ENCODE measurements at regions not wholly inside any gene's neighbourhood (a gene's known extent, or its start where the extent isn't known, plus 50 kb on each side); places are given as distances from the start of the nearest gene placed in this dataset.
"Not testable (repeated sequence)": the region's sequence is repeated elsewhere in the genome, so short reads cannot be mapped to it uniquely, and the experiment has no call there.

GRCh38 chr2:87189214-87189613, 167.6 kb upstream of the PLGLB1 start:
- not testable (repeated sequence) for H3K36me3 Mint-ChIP-seq; H3K9me3 Mint-ChIP-seq; DNase-seq (ENCODE audit: low spot score in 2 of 2); ATAC-seq; H3K27ac Mint-ChIP-seq

GRCh38 chr2:87193336-87193735, 171.7 kb upstream of the PLGLB1 start:
- H3K27ac Mint-ChIP-seq; DNase-seq (ENCODE audit: low spot score in 2 of 2); H3K36me3 Mint-ChIP-seq; H3K9me3 Mint-ChIP-seq: not testable (repeated sequence)
- ATAC-seq = peak; percentile 68 to 75

- not testable (repeated sequence) for ATAC-seq; H3K27ac Mint-ChIP-seq; DNase-seq (ENCODE audit: low spot score in 2 of 2)
These were observed 172.8 kb upstream of the PLGLB1 start for GRCh38 chr2:87194254-87194999.

DNA sequence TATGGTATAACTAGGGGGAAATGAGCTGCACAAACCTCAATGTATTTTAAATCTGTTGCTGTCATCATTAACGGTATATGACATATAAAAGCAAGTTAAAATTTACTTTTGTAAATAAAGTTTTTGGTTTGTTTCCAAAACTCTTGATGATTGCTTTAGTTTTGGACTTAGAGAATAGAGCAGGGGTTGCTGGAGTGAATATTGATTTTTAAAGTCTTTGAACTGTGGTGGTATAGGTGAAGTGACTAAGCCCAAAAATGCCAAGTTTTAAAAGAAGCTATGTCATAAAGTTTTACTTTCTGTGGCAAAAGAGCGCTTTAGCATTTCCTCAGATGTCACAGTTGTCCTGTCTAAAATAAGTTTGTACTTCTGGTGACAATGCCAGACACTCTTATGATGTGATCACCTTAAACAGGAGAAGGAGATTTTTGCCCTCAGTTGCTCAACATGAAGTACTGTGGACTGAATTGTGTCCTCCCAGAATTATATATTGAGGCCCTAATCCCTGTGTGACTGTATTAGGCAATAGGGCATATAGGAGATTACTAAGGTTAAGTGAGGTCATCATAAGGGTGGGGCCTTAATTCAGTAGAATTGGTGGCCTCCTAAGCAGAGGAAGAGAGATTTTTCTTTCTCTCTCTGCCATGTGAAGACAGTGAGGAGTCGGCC, 175.2 kb upstream of the PLGLB1 start:
- H3K9me3 Mint-ChIP-seq; H3K27ac Mint-ChIP-seq; DNase-seq (ENCODE audit: low spot score in 2 of 2); ATAC-seq; H3K36me3 Mint-ChIP-seq: not testable (repeated sequence)

More at GRCh38 chr2:87194254-87194999, 172.8 kb upstream of the PLGLB1 start:
- H3K36me3 Mint-ChIP-seq, H3K9me3 Mint-ChIP-seq: not testable (repeated sequence)

DNA sequence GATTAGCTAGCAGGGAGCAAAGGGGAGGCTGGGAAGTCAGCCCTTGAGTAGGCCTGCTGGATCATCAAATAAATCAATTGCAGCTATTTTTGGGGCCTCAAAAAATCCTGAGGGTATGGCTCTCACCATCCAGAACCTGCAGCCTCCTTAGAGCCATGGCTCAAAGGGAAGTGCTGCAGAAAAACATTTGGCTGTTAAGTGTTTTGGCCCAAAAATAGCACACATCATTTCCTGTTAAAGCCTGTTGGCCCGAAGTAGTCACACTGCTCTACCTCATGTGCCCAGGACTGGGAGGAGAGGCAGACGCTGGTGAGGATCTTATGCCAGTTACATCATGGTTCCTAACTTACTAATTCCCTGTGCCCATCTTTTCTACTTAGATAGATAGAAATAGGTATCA, 176.8 kb upstream of the PLGLB1 start:
- not testable (repeated sequence) for H3K27ac Mint-ChIP-seq; DNase-seq (ENCODE audit: low spot score in 2 of 2); ATAC-seq; H3K36me3 Mint-ChIP-seq; H3K9me3 Mint-ChIP-seq

DNA sequence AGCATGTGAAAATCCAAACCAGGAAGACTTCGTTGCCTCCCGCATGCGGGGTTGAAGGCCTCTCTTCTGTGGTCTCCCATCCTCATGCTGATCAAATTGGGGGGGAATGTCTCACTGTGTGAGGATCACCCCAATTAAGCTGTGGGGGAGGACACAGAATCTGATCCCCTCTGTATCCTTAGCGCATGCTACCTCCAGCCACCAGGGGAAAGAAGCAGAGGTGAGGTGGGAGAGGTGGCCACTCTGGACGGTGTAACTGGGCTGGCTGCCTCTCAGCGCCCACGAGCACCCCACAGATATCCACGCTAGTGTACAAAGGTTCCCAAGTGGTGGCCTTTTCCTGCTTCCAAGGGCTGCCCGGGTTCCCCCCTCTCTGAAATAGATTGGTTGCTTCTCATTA, 177.6 kb upstream of the PLGLB1 start:
- H3K36me3 Mint-ChIP-seq, H3K27ac Mint-ChIP-seq: not testable (repeated sequence)

DNA sequence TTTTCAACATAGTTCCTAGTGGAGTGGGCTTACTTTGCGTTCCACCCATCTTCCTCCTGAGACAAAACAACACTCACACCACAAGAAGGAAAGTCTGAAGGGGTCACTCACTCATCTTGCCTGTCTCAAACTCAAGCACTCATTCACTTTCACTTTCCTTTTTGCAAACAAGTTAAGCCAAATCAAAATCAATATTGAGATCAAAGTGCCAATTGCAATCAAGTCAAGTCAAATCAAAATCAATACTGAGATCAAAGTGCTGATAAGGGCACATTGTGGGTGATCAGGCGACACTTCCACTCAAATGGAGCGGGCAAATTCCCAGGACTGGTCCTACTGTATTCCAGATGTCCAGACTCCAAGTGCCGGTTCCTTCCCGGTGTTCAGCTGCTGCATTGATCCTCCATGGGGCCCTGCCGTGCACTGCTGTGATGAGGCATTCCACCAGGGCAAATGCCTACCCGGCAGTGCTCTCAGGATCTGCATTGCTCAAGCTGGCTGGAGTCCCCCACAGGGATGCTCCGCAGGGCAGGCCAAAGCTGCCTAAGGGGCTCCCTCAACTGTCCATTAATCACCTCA, 183.0 kb upstream of the PLGLB1 start:
- not testable (repeated sequence) for ATAC-seq; H3K36me3 Mint-ChIP-seq; H3K9me3 Mint-ChIP-seq; H3K27ac Mint-ChIP-seq; DNase-seq (ENCODE audit: low spot score in 2 of 2)

More for the DNA sequence above, 177.6 kb upstream of the PLGLB1 start:
- not testable (repeated sequence) for DNase-seq (ENCODE audit: low spot score in 2 of 2); H3K9me3 Mint-ChIP-seq; ATAC-seq

DNA sequence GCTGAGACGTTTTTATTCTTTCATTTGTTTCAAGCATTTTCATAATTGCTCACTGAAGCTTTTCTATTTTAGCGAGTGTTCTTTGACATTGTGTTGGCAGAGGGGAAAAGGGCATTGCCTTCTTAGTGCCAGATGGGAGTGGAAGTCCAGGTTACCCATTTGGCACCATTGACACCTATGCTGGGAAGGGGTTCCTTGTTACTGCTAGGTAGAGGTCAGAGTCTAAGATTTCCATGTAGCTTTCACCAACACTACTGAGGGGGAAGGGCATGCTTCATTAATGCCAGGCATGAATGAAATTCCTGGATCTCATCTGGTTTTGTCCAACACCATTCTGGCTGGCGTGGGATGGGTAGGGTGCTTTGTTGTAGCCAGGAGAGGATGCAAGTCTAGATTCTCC, 191.3 kb upstream of the PLGLB1 start:
- not testable (repeated sequence) for DNase-seq (ENCODE audit: low spot score in 2 of 2); ATAC-seq; H3K27ac Mint-ChIP-seq; H3K9me3 Mint-ChIP-seq; H3K36me3 Mint-ChIP-seq

GRCh38 chr2:87217005-87217404, 195.4 kb upstream of the PLGLB1 start:
- H3K27ac Mint-ChIP-seq; H3K36me3 Mint-ChIP-seq; H3K9me3 Mint-ChIP-seq; DNase-seq (ENCODE audit: low spot score in 2 of 2); ATAC-seq: not testable (repeated sequence)

- not testable (repeated sequence) for H3K36me3 Mint-ChIP-seq; DNase-seq (ENCODE audit: low spot score in 2 of 2); H3K9me3 Mint-ChIP-seq; H3K27ac Mint-ChIP-seq
- ATAC-seq = peak; percentile 87 to 88
These were observed 196.2 kb upstream of the PLGLB1 start for GRCh38 chr2:87217741-87218410.

DNA sequence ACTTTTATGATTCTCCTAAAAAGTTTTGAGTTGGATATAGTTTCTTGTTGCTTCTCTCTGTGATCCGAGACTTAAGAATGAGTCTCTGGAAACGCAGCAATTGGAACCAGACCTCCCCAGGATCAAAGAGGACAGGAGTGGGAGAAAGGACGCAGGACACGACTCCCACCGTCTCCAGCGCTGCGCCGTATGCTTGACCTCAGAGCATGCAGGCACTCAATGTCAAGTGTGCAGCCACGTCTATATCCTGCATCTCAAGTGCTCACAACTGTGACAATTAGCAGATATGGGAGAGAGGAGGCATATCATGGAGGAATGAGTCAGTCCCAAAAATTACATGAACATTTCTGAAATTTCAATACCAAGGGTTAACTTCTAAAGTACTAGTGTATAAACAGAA, 199.0 kb upstream of the PLGLB1 start:
- H3K27ac Mint-ChIP-seq; ATAC-seq; H3K9me3 Mint-ChIP-seq; H3K36me3 Mint-ChIP-seq; DNase-seq (ENCODE audit: low spot score in 2 of 2): not testable (repeated sequence)

GRCh38 chr2:87222131-87222530, 200.5 kb upstream of the PLGLB1 start:
- H3K27ac Mint-ChIP-seq; ATAC-seq; H3K9me3 Mint-ChIP-seq; DNase-seq (ENCODE audit: low spot score in 2 of 2); H3K36me3 Mint-ChIP-seq: not testable (repeated sequence)

DNA sequence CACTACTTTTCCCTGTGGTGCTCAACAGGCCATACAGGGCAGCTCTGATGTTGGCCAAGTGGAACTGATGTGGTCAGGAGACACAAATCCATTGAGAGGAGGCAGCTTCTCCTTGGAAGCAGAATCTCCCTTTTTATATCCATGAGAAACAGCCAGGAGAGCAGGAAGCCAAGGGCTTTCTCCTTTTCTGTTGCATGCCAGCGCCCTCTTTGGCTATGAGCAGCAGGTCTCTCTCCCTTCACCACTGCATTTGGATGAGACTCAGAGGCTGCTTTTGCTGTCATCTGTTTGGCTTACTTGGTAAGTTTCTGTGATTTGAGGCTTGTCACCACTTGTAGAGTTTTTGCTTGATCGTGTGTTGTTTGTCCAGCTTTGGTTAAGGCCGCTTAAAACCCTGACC, 202.2 kb upstream of the PLGLB1 start:
- H3K27ac Mint-ChIP-seq; H3K36me3 Mint-ChIP-seq; ATAC-seq; DNase-seq (ENCODE audit: low spot score in 2 of 2); H3K9me3 Mint-ChIP-seq: not testable (repeated sequence)

DNA sequence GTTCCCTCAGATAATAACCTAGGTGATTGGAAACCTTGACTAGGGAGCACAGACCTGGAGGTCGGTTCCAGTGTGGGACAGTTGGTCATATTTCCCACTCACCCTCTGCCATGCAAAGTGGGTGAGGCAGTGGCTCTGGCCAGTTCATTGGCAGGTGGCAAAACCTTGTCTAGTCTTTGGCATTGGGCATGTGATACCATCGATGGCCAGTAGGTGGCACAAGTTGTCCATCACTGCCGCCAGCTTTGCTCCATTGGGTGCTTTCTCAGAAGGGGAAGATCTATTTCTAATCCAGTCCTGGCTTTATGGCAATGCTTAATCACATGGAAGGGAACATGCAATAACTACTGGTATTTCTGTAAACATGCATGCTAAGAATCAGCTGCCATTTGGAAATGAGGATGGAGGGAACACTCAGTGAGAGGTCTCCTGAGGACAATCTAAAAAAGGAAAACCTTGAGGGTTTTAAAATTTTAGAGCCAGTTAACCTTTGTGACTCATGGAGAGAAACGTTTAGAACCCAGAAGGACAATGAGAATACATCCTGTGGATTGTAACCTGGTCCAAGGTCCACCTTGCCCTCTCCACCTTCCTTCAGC, 207.5 kb upstream of the PLGLB1 start:
- not testable (repeated sequence) for DNase-seq (ENCODE audit: low spot score in 2 of 2); H3K36me3 Mint-ChIP-seq; H3K27ac Mint-ChIP-seq; H3K9me3 Mint-ChIP-seq
- ATAC-seq = peak; percentile 89 to 91

GRCh38 chr2:87229964-87230363, 208.3 kb upstream of the PLGLB1 start:
- ATAC-seq; H3K27ac Mint-ChIP-seq; DNase-seq (ENCODE audit: low spot score in 2 of 2); H3K9me3 Mint-ChIP-seq; H3K36me3 Mint-ChIP-seq: not testable (repeated sequence)

DNA sequence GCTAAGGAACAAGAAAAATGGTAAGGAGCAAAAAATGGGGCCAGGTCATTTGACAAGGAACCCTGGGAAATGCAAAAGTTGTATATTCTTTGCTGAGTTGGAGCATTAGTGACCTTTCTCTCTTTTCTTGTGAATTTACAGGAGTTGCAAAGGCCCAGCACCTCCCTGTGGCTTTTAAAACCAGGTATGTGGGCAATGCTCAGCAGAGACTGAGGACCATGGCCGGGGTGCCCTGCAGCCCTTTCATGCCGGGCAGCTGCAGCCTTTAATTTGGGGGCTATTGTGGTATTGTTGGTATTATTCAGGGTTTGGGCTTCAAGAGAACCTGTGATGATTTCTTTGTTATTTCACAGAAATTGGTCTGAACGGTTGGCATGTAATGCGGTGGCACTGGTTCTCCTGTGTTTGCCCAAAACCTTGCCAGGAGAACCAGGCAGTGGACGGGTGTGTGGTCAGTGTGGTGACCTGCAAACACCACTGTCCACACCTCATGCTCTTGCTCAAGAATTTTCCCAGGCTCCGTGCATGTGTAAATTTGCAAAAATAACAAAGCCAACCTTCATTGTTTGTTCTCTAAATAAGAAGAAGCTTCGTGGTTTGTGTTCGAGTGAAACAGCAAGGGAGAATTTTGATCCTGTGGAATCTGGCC, 213.8 kb upstream of the PLGLB1 start:
- H3K27ac Mint-ChIP-seq; H3K36me3 Mint-ChIP-seq; DNase-seq (ENCODE audit: low spot score in 2 of 2); H3K9me3 Mint-ChIP-seq; ATAC-seq: not testable (repeated sequence)

All from activated naive CD4-positive, alpha-beta T cell treated with anti-CD3 and anti-CD28 coated beads, Interleukin-2, amount 50 U/mL, for 72 hours (primary cell).